Stimulated activated CD8-positive, alpha-beta memory T cell treated with anti-CD3 and anti-CD28 coated beads, Interleukin-7, amount 100 ng/mL, for 1 hour (primary cell): ENCODE measurements at regions not wholly inside any gene's neighbourhood (a gene's known extent, or its start where the extent isn't known, plus 50 kb on each side); places are given as distances from the start of the nearest gene placed in this dataset.
A peak's percentile ranks its signal among the peaks of the same experiment; 100 is the strongest.

Experiments
- DNase-seq, 2 donors: peaks; one replicate each; pipeline ENCODE4 v3.0.0-alpha.2; 2020; ENCODE audit warnings: low read depth in 2 of 2

GRCh38 chr13:29713839-29714238 is 118.4 kb upstream of the SLC7A1 start:
- no peak for DNase-seq

DNA sequence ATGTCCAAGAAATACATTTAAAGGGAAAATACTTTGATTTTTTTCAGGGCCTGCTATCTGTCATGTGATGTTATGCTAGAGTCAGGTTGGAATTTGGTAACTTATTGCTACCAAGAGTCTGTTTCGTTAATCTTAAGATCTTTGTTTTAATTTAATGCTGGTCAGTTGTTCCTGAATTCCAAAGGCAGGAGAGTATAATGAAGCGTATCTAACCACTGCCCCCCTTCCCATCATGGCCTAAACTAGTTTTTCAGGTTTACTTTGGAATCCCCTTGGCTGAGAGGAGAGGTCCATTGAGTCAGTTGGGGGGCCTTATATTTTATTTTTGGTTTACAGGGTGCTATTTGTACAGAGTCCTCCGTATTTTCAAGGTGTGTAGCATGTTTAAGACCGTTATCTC is 116.3 kb upstream of the SLC7A1 start:
- DNase-seq, result no peak

DNA sequence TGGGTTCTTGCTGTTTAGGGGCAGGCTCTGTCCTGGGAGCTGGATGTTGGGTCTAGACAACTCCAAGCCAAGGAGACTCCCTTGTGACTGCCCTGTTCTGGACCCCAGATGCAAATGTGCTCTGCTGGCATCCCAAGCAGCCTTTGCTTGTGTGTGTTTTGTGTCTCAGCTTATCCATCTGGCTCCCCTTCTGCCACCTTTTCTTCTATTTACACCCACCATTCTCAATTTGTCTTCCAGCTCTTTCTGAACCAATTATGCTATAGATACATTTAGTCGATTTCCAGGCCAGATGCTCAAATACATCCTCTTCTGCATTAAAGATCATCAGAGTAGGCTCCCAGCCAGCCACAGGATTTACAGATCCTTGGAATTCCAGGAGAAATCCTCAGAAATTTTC is 115.0 kb upstream of the SLC7A1 start:
- DNase-seq, result no peak

DNA sequence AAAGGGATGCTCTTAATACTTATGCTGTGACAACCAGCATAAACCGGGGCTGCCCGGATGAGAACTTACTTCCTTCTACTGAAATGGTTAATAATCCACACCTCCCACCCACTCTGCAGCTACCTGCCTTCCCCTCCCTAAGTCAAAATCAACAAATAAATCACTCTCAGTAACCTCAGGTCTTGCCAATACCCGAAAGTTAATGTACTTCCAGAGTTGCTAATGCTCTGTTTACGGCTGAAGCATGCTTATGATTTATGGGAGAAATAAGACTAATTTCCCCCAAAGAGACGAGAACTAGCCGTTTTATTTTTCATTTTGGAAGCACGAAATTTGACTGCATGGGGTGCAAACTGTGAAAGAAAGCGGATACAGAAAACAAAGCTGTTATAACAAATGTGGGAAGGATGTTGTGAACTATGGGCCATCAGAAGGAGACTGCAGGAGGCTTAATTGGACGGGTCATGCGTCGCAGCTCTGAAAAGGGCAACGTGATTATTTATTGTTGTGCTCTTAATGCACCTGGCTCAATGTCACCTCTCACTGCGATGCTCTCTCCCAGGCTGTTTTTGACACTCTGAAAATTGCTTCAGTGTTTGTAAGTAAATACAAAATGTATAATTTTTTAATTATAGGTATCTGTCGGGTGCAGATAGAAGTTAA is 114.0 kb upstream of the SLC7A1 start:
- no peak for DNase-seq

DNA sequence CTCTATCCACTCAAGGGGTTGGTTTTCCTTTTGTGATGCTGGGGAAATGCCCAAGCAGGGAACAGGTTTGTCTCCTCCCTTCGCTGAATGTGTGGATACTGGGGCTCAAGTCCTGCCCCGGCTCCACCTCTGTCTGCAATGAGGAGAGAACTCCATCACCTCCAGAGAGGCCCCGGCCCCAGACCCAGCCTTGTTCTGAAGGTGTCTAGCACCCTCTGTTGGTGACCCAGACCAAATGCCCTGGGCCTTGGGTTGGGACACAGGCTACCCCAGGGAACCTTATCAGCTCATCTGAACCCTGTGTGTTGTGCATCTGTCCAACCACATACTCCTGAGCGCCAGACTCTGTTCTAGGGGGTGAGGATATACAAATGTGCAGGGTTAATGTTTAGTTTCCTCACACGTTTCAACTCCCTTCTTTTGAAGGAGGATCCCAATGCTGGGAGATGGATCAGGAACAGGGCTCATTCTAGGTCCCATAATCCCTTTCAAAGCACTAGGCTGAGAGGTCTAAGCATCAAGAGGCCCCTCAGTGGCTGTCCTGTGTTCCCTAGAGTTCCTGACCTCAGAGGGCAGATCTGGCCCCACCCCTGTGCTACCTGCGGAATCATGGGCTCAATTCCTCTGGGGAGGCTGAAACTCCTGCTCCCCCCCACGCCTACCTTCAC is 112.5 kb upstream of the SLC7A1 start:
- DNase-seq, result peak in 1 of 2 donors; percentile 1

GRCh38 chr13:29706923-29707322 is 111.4 kb upstream of the SLC7A1 start:
- DNase-seq, result no peak

DNA sequence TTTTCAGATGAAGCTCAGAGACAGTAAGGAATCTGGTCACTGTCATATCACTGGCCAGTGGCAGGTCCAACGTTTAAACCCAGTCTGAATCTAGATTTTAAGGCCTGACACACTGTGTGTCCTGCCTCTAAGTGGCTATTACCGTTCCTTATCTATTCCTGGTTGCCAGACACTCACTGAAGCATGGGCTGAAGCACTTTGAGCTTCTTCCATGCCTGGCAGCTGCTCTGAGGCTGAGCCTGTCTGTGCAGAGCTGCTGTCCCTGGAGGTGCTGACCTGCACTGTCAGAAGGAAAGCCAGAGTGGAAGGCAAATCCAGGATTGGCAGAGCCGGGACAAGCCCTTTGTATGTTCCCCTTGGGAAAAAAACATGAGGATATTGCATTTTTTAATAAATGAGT is 109.2 kb upstream of the SLC7A1 start:
- DNase-seq, result no peak

DNA sequence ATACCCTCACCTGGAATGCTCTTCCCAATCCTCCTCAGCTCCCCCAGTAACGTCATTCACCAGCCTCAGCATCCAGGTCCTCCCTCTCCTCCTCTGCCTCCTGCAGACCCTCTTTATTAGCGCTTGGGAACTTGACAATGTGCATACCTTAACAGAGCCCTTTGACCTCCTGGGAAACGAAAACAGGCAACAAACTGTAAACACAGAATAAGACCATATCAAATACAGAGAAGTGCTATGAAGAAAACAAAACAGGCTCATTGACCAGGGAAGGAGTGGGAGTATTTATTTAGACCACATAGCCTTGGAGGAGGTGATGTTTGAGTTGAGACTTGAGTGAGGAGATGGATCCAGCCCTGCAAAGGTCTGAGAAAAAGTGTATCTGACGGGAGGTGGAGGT is 107.9 kb upstream of the SLC7A1 start:
- no peak for DNase-seq

DNA sequence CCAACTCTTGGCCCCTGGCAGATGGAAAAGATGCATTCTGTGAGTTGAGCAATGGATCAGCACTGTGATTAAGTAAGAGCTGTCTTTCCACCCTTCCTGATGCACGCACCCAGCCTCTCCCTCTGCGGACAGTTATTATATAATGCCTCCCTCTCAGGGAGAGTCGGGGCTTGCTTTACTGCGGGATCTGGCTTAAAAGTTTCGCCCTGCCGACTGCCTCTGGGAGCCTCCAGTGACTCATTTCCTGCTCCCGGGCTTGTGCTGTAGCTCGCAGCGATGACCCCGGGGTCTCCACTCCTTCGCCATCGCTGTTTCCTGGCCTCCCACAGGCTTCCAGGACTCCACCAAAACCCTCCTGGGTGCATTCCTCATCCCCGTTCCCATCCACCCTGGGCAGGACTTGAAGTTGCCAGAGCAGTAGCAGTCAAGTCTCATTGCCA is 107.4 kb upstream of the SLC7A1 start:
- no peak for DNase-seq

- DNase-seq, result no peak
These were observed 102.6 kb upstream of the SLC7A1 start for GRCh38 chr13:29698106-29698505.

GRCh38 chr13:29696606-29697005 is 101.1 kb upstream of the SLC7A1 start:
- no peak for DNase-seq

- DNase-seq, result no peak
These were observed 97.9 kb upstream of the SLC7A1 start for GRCh38 chr13:29693275-29693945.

DNA sequence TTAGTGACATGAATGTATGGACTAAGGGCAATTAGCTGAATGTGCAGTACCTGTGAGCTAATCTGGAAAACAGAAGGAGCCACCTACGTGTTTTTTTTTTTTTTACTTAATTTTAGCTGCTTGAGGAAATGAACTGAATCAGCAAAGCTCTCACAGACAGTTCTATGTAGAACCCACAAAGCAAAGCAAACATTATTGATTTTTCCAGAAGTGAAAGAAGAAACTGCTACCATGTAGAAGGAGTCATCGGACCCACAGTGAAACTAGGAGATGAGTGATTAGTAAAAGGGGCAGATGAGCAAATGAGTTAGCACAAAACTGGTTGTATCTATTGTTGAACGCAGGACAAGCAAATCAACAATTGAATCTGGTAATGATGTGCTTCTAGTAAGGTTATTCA is 94.1 kb upstream of the SLC7A1 start:
- DNase-seq, result no peak

DNA sequence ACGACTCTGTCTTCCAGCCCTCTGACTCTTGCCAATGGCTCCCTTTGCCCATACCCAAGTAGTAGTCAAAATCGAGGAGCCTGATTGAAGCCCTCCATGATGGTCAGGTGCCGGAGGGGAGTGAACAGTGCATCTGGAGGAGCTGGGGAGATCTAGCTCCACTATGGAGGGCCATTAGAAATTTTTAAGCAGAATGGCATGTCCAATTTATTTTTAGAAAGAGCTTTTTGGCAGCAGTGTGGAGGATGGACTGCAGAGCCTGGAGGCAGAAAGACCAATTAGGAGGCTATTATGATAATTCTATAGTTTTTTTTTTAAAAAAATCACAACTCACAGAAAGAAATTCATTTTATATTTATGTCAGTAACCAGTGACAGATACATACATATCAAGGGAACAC is 92.7 kb upstream of the SLC7A1 start:
- no peak for DNase-seq

DNA sequence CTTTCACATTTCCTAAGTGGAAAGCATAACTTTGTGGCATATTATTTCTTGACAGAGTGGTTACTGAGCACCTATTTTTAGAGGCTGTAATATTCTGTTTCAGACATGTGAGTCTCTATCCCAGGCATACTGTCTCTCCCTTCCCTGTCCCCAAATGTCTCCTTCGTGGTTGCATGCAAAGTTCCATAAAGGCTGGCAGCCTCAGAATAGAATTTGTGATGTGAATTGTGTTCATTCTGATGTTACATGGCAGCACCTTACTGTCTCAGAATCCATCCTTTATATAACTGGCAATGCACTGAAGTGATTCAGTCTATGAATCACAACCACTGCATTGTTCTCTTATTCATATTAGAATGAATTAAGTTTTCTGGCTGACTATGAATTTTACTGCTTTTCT is 89.0 kb upstream of the SLC7A1 start:
- no peak for DNase-seq

DNA sequence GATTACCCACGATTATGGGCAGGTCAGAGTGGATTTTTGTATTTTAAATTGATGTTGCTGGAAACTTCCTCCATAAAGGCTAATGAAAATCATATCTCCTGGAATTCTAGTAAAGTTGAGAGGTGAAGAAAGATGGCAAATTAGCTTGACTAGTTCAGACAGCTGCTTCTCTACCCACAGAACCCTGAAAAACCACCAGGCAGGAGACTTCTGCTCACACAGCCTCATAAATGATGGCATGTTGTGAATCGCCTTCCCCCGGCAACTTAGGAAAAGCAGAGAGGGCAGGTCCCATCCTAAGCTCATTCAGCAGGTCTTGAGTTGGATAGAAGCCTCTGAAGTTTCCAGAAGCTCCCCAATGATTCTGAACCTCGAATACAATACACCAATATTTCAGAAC is 87.6 kb upstream of the SLC7A1 start:
- no peak for DNase-seq

DNA sequence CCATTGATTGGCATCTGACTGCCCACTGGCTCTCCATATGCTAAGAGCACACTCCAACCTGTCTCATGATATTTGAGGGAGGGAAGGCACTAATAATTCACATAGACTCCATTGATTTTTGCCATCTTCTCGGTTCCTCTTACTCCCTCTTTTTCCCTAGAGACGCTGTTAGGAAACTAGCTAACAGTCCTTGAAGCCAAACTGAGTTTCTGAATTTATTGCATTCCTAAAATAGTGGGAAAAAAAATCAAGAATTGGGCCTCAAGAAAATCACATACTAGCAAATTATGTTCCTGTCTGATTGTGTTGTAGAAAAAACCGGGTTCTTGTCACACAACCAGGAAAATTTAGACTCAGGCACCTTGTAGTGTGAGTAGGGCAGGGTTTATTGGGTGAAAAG is 86.4 kb upstream of the SLC7A1 start:
- DNase-seq, result no peak

DNA sequence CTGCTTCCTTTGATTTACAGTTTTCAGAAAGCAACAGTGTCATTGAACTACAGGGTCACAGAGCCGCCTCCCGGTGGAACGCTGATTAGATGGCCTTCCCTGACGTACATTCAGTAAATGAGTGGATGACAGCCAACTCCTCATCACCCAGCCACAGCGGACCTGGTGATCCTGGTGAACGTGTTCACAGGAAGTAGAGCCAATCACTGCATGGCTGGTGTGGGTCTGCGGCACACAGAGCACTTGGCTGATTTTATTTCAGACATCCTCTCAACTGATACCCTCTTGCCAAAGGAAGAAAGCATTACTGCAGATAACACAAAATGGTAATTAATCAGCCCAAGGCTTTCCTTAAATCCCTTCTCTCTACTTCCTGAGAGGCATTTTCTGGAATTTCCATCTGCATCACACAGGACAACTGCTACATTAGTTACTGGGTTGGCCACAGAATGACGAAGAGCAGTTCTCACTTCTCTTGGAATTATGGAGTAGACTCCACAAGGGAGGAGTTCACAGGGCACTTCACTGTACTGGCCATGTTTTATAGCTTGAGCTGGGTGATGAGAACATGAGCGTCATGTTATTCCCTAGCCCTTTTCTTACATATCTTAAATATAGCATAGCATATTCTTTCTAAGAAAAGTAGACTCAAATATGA is 84.0 kb upstream of the SLC7A1 start:
- DNase-seq, result no peak

- DNase-seq, result no peak
These were observed 82.1 kb upstream of the SLC7A1 start for GRCh38 chr13:29677627-29678026.

GRCh38 chr13:29676941-29677452 is 81.5 kb upstream of the SLC7A1 start:
- no peak for DNase-seq

DNA sequence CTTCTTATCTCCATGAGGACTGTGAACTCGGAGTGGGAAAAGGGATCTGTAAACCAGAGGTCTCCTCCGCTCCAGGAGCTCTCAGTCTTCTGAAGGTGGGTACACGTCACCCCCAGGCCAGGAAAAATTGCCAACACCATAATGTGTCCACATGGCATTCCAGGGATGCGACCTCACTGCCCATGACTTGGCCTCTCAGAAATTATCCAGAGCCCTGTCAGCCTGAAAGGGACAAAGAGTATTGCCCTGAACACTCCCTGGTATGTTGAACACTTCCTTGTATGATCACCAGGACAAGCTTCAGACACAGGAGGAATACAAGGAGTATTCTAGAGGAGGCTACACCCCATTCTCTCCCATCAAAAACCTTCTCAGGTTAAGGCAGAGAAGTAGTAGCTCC is 81.0 kb upstream of the SLC7A1 start:
- DNase-seq, result no peak

GRCh38 chr13:29674532-29674931 is 79.0 kb upstream of the SLC7A1 start:
- no peak for DNase-seq

DNA sequence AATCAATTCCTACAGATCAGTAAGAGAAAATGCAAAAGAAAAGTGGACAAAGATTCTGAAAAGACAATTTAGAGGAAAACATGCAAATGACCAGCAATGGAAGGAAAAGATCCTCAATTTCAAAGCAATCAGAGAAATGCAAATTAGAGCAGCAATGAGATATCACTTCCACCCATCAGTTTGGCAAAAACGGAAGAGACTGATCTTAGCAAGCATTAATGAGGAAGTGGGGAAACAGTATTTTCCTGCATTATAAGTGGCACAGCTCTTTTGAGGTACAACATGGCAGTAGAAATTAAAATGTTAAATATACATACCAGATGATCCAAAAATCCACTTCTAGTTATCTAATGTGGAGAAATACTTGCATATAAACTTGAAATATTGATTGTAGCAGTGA is 69.1 kb upstream of the SLC7A1 start:
- DNase-seq, result no peak
